AG09309 (cell line): ENCODE measurements at regions not wholly inside any gene's neighbourhood (a gene's known extent, or its start where the extent isn't known, plus 50 kb on each side); places are given as distances from the start of the nearest gene placed in this dataset.

ENCODE experiments used
- DNase-seq: peaks from one replicate; pipeline ENCODE4 v3.0.0-alpha.2; 2010; ENCODE audit warnings: low read depth
- H3K4me3 ChIP-seq: 2 replicates; pipeline ENCODE4 v1.5.1; 2011; ENCODE audit warnings: mild to moderate bottlenecking, low read depth, low read length, moderate library complexity; ENCODE audit not compliant: control insufficient read depth
- CTCF ChIP-seq: IDR thresholded peaks from 2 replicates; pipeline ENCODE4 v1.5.1; 2011; ENCODE audit warnings: mild to moderate bottlenecking, low read depth, low read length, inconsistent platforms; ENCODE audit not compliant: insufficient read depth, control insufficient read depth; ENCODE audit errors: missing control alignments

- no peak overlapping the region for H3K4me3 ChIP-seq
- no peak for TF ChIP-seq CTCF
- DNase-seq = no peak
Measured at GRCh38 chr6:50102676-50103075, 52.9 kb upstream of the DEFB112 start.

GRCh38 chr6:50110587-50110986 lies 60.9 kb upstream of the DEFB112 start:
- no peak overlapping the region for H3K4me3 ChIP-seq
- no peak for TF ChIP-seq CTCF
- no peak for DNase-seq

- DNase-seq = no peak
- H3K4me3 ChIP-seq = no peak overlapping the region
- TF ChIP-seq CTCF = no peak
Measured at GRCh38 chr6:50112981-50113857, 63.5 kb upstream of the DEFB112 start.

- H3K4me3 ChIP-seq = no peak overlapping the region
- no peak for TF ChIP-seq CTCF
- no peak for DNase-seq
Measured at GRCh38 chr6:50116390-50116789, 66.7 kb upstream of the DEFB112 start.

- TF ChIP-seq CTCF = no peak
- DNase-seq = no peak
- no peak overlapping the region for H3K4me3 ChIP-seq
Measured at GRCh38 chr6:50116797-50117542, 67.2 kb upstream of the DEFB112 start.

- no peak for TF ChIP-seq CTCF
- no peak for DNase-seq
- no peak overlapping the region for H3K4me3 ChIP-seq
Measured at GRCh38 chr6:50120300-50120699, 70.6 kb upstream of the DEFB112 start.
